ENCODE measurements at regions not wholly inside any gene's neighbourhood (a gene's known extent, or its start where the extent isn't known, plus 50 kb on each side); places are given as distances from the start of the nearest gene placed in this dataset.
"Not testable (repeated sequence)": the region's sequence is repeated elsewhere in the genome, so short reads cannot be mapped to it uniquely, and the experiment has no call there.

DNA sequence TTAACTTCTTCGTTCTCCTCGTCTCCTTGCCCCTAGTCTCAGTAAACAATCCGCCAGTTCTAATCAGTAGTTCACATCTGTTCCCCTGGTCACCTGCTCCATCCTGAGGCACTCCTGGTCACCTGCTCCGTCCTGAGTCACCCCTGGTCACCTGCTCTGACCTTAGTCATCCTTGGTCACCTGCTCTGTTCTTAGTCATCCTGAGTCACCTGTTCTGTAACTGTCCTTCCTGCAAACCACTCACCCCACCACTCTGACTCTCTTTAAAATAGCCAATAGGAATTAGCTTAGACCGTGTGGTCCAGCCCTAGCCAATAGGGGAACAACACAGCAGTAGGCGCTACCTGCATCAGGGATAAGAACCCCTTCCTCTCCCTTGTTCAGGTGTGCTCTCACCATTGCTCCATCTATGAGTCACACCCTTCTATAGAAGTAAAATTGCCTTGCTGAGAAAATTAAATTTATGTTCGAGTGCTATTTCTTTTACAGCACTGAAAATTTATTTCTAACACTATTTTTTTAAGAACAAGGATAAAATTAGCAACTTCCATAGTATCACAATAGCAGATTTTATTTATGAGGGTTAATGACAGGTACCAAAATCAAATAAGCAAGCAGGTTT is 237.6 kb upstream of the DIO3 start:
- H3K4me2 ChIP-seq (ENCODE audit: low read depth, low read length); H3K4me3 ChIP-seq (ENCODE audit: insufficient read depth, low read depth, low read length); H3K9me3 ChIP-seq (ENCODE audit: control insufficient read depth, insufficient read depth, low read length); H2AK5ac ChIP-seq (ENCODE audit: low read depth, low read length); H3K4ac ChIP-seq (ENCODE audit: low read depth, low read length); H3K9ac ChIP-seq (ENCODE audit: low read depth, low read length); H2BK20ac ChIP-seq (ENCODE audit: low read depth, low read length); BruUV-seq (replicated peaks); H3K9me1 ChIP-seq (ENCODE audit: insufficient read depth, low read length); dilution Hi-C loops (cut with HindIII; ENCODE audit: low sequenced_read_pairs, unreplicated experiment); CTCF ChIA-PET; in situ Hi-C loops (cut with MboI; ENCODE audit: low sequenced_read_pairs); H3K79me1 ChIP-seq (ENCODE audit: low read depth in 1 of 2, low read length in 2 of 2); DNase-seq; ATAC-seq (ENCODE audit: low read depth); H3K27ac ChIP-seq (ENCODE audit: insufficient read depth, low read length); H3K56ac ChIP-seq (ENCODE audit: extremely low read depth, insufficient read depth, low read length); H2AK9ac ChIP-seq (replicated peaks; ENCODE audit: low read depth, low read length, poor library complexity); H2BK15ac ChIP-seq (ENCODE audit: low read depth, low read length); H3K36me3 ChIP-seq (ENCODE audit: control insufficient read depth, insufficient read depth, low read length); H4K8ac ChIP-seq (ENCODE audit: low read depth in 2 of 2, low read length in 2 of 2); H2AFZ ChIP-seq (replicated peaks; ENCODE audit: low read length, poor library complexity); H3K18ac ChIP-seq (ENCODE audit: low read depth, low read length); H4K20me1 ChIP-seq (ENCODE audit: insufficient read depth, low read length); H2BK120ac ChIP-seq (ENCODE audit: low read depth, low read length); H3K27me3 ChIP-seq (ENCODE audit: control insufficient read depth, insufficient read depth, low read length); H3K4me1 ChIP-seq (ENCODE audit: control insufficient read depth, insufficient read depth, low read length); H3K14ac ChIP-seq (replicated peaks; ENCODE audit: low read depth, low read length); H2BK5ac ChIP-seq (ENCODE audit: low read depth, low read length, poor library complexity, severe bottlenecking); H3K23ac ChIP-seq (ENCODE audit: low read depth, low read length); H4K91ac ChIP-seq (ENCODE audit: insufficient read depth, low read depth, low read length); intact Hi-C loops (cut with micrococcal nuclease); H4K5ac ChIP-seq (ENCODE audit: low read depth, low read length); POLR2A ChIA-PET (ENCODE audit: unreplicated experiment): not testable (repeated sequence)
- WGBS, 2 experiments (ENCODE audit: extremely low coverage in 2 of 2, insufficient read length in 1 of 2), result 53% methylated on average over 3 of the region's 7 CpGs; no CpG with 5 or more reads in 1 of the 2 experiments
